ENCODE measurements at regions not wholly inside any gene's neighbourhood (a gene's known extent, or its start where the extent isn't known, plus 50 kb on each side); places are given as distances from the start of the nearest gene placed in this dataset.

GRCh38 chr11:43558146-43558545 lies 122.4 kb upstream of the HSD17B12 start:
- TF ChIP-seq CTCF (conservative IDR thresholded peaks at IDR 0.05; ENCODE audit: low read length) = no peak
- no peak for TF ChIP-seq EZH2phosphoT487 (IDR thresholded peaks at IDR 0.05; ENCODE audit: borderline replicate concordance, low read depth, low read length)

Data from OCI-LY7 (cell line).